H9 (cell line): ENCODE measurements at regions not wholly inside any gene's neighbourhood (a gene's known extent, or its start where the extent isn't known, plus 50 kb on each side); places are given as distances from the start of the nearest gene placed in this dataset.

Experiments used
- DNase-seq: peaks from one replicate; pipeline ENCODE4 v3.0.0-alpha.2; 2017
- H2AFZ ChIP-seq: one replicate; pipeline ENCODE4 v1.6.1; 2013; ENCODE audit warnings: mild to moderate bottlenecking, low read length, control low read depth, moderate library complexity
- H2AK5ac ChIP-seq: 2 replicates; pipeline ENCODE4 v1.6.1; 2013; ENCODE audit warnings: low read length, control low read depth, mixed read lengths; ENCODE audit not compliant: insufficient read length
- H2BK120ac ChIP-seq: one replicate; pipeline ENCODE4 v1.6.1; 2013; ENCODE audit warnings: low read depth, mild to moderate bottlenecking, low read length, control low read depth, inconsistent platforms; ENCODE audit not compliant: poor library complexity, severe bottlenecking
- H2BK12ac ChIP-seq: 2 replicates; pipeline ENCODE4 v1.6.1; 2013; ENCODE audit warnings: low read length, control low read depth, mixed read lengths, low read depth; ENCODE audit not compliant: insufficient read length
- H2BK15ac ChIP-seq: 2 replicates; pipeline ENCODE4 v1.6.1; 2013; ENCODE audit warnings: low read depth, low read length, control low read depth
- H2BK20ac ChIP-seq: one replicate; pipeline ENCODE4 v1.6.1; 2013; ENCODE audit warnings: low read depth, mild to moderate bottlenecking, low read length, control low read depth, inconsistent platforms; ENCODE audit not compliant: poor library complexity, severe bottlenecking
- H2BK5ac ChIP-seq: 2 replicates; pipeline ENCODE4 v1.6.1; 2013; ENCODE audit warnings: low read length, control low read depth, mixed read lengths; ENCODE audit not compliant: insufficient read length
- H3K14ac ChIP-seq: 2 replicates; pipeline ENCODE4 v1.6.1; 2013; ENCODE audit warnings: low read length, control low read depth; ENCODE audit not compliant: insufficient read depth
- H3K18ac ChIP-seq: 2 replicates; pipeline ENCODE4 v1.6.1; 2013; ENCODE audit warnings: low read depth, mild to moderate bottlenecking, mixed read lengths, low read length, control low read depth; ENCODE audit not compliant: insufficient read length
- H3K23ac ChIP-seq: 2 replicates; pipeline ENCODE4 v1.6.1; 2013; ENCODE audit warnings: low read length, control low read depth, mixed read lengths, low read depth; ENCODE audit not compliant: insufficient read length
- H3K23me2 ChIP-seq: 2 replicates; pipeline ENCODE4 v1.6.1; 2013; ENCODE audit warnings: low read depth, mild to moderate bottlenecking, mixed read lengths, low read length, control low read depth; ENCODE audit not compliant: insufficient read length, poor library complexity, severe bottlenecking
- H3K27ac ChIP-seq: 2 replicates; pipeline ENCODE4 v1.5.1; 2013; ENCODE audit warnings: low read length, control low read depth, mixed read lengths, low read depth; ENCODE audit not compliant: insufficient read length
- H3K27me3 ChIP-seq: 2 replicates; pipeline ENCODE4 v1.6.1; 2013; ENCODE audit warnings: low read length, control low read depth, inconsistent platforms; ENCODE audit not compliant: insufficient read depth
- H3K4ac ChIP-seq: 2 replicates; pipeline ENCODE4 v1.6.1; 2013; ENCODE audit warnings: low read depth, mild to moderate bottlenecking, control low read depth, inconsistent platforms, low read length, moderate library complexity
- H3K4me1 ChIP-seq: 2 replicates; pipeline ENCODE4 v1.6.1; 2013; ENCODE audit warnings: low read length, control low read depth, inconsistent platforms; ENCODE audit not compliant: insufficient read depth
- H3K4me2 ChIP-seq: 2 replicates; pipeline ENCODE4 v1.6.1; 2013; ENCODE audit warnings: low read length, control low read depth, mixed read lengths; ENCODE audit not compliant: insufficient read length, insufficient read depth
- H3K56ac ChIP-seq: 2 replicates; pipeline ENCODE4 v1.6.1; 2013; ENCODE audit warnings: low read depth, mild to moderate bottlenecking, mixed read lengths, low read length, control low read depth; ENCODE audit not compliant: insufficient read length
- H3K79me1 ChIP-seq: 2 replicates; pipeline ENCODE4 v1.6.1; 2013; ENCODE audit warnings: low read depth, mild to moderate bottlenecking, moderate library complexity, low read length, control low read depth, inconsistent platforms; ENCODE audit not compliant: insufficient read depth, poor library complexity, severe bottlenecking
- H3K79me2 ChIP-seq: 2 replicates; pipeline ENCODE4 v1.6.1; 2013; ENCODE audit warnings: low read length, control low read depth, inconsistent platforms; ENCODE audit not compliant: insufficient read depth
- H3K9ac ChIP-seq: 2 replicates; pipeline ENCODE4 v1.6.1; 2013; ENCODE audit warnings: low read length, control low read depth, mixed read lengths; ENCODE audit not compliant: insufficient read length; ENCODE audit errors: extremely low read depth
- H3K9me3 ChIP-seq: one replicate; pipeline ENCODE4 v1.6.1; 2013; ENCODE audit warnings: low read depth, low read length, inconsistent platforms; ENCODE audit not compliant: control insufficient read depth
- H3T11ph ChIP-seq: one replicate; pipeline ENCODE4 v1.6.1; 2013; ENCODE audit warnings: mild to moderate bottlenecking, low read length, control low read depth, inconsistent platforms
- H4K20me1 ChIP-seq: one replicate; pipeline ENCODE4 v1.6.1; 2013; ENCODE audit not compliant: control insufficient read depth, insufficient read length, insufficient read depth
- H4K5ac ChIP-seq: 2 replicates; pipeline ENCODE4 v1.6.1; 2013; ENCODE audit warnings: low read depth, mild to moderate bottlenecking, mixed read lengths, low read length, control low read depth; ENCODE audit not compliant: insufficient read length
- H4K8ac ChIP-seq: replicated peaks from 2 replicates; pipeline ENCODE4 v1.6.1; 2013; ENCODE audit warnings: low read length, control low read depth, mixed read lengths, low read depth; ENCODE audit not compliant: insufficient read length
- H4K91ac ChIP-seq: 2 replicates; pipeline ENCODE4 v1.6.1; 2013; ENCODE audit warnings: low read depth, mild to moderate bottlenecking, moderate library complexity, mixed read lengths, low read length, control low read depth; ENCODE audit not compliant: insufficient read length
- H3K27ac Mint-ChIP-seq, 3 experiments: 2 replicates in 2 of 3; 3 replicates in 1 of 3; pipeline ENCODE4 v1.8.0; 2020 to 2021; ENCODE audit warnings: mixed read lengths in 3 of 3, mild to moderate bottlenecking in 1 of 3, moderate library complexity in 1 of 3
- H3K27me3 Mint-ChIP-seq: 2 replicates; pipeline ENCODE4 v1.8.0; 2021; ENCODE audit warnings: low read depth, mild to moderate bottlenecking, moderate library complexity, mixed read lengths
- H3K36me3 Mint-ChIP-seq, 3 experiments: 2 replicates in 2 of 3; 3 replicates in 1 of 3; pipeline ENCODE4 v1.8.0; 2020 to 2021; ENCODE audit warnings: low read depth in 3 of 3, mixed read lengths in 3 of 3; ENCODE audit not compliant: insufficient read depth in 1 of 3
- H3K4me1 Mint-ChIP-seq, 2 experiments: 2 replicates each; pipeline ENCODE4 v1.8.0; 2020; ENCODE audit warnings: mixed read lengths in 2 of 2
- H3K4me3 Mint-ChIP-seq, 2 experiments: 2 replicates in 1 of 2; 3 replicates in 1 of 2; pipeline ENCODE4 v1.8.0; 2020 to 2021; ENCODE audit warnings: mild to moderate bottlenecking in 2 of 2, mixed read lengths in 2 of 2, moderate library complexity in 1 of 2
- H3K9me3 Mint-ChIP-seq, 2 experiments: 2 replicates in 1 of 2; 3 replicates in 1 of 2; pipeline ENCODE4 v1.8.0; 2020; ENCODE audit warnings: mild to moderate bottlenecking in 2 of 2, mixed read lengths in 2 of 2, moderate library complexity in 1 of 2
- WGBS: extraction: QIAGEN DNeasy Blood & Tissue Kit; methylation state at CpG from one replicate; pipeline ENCODE4 v1.1.7; 2013; ENCODE audit warnings: missing lambda C conversion rate, low lambda C conversion rate, mixed read lengths; ENCODE audit not compliant: insufficient read length; ENCODE audit errors: extremely low coverage; 5-methylcytosine and 5-hydroxymethylcytosine counted together
- TF ChIP-seq, protein P1 (sequence below): fragments of 200-600 bp; sonication (generic); conservative IDR thresholded peaks from 3 replicates; pipeline ENCODE4 v1.8.0; 2021; ENCODE audit warnings: antibody characterized with exemption, mild to moderate bottlenecking

DNA sequence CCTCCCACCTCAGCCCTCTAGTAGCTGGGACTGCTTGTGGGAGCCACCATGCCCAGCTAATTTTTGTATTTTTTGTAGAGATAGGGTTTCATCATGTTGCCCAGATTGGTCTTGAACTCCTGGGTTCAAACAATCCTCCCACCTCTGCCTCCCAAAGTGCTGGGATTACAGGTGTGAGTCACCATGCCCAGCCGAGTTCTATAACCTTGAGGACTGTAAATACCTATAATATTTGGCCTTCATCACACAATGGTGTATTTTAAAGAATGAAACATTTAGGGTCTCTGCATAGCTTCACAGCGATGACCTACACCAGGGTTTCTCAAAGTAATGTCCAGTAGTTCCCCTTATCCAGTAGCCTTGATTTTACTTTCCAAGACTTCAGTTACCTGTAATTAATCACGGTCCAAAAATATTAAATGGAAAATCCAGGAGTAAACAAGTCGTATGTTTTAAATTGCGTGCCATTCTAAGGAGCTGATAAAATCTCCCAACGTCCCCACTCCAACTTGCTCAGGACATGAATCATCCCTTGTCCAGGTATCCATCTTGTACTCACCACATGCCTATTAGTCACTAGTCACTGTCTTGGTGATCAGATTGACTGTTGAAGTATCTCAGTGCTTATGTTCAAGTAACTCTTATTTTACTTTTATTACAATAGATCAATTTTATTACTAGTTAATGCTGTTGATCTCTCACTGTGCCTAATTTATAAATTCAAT, 368.2 kb downstream of the BTG1 start:
- H3K4me3 Mint-ChIP-seq: no peak overlapping the region
- H3K9me3 ChIP-seq: no peaks in the 10 kb centered on the region
- H3K4me1 Mint-ChIP-seq: peaks cover 7 to 10% of the 10 kb centered on the region in 2 experiments; a peak in 3 of 4 replicates
- H3K27ac ChIP-seq: no peak overlapping the region
- H3K27me3 ChIP-seq: no peaks in the 10 kb centered on the region
- no peak overlapping the region for H3K4ac ChIP-seq
- H4K20me1 ChIP-seq: no peaks in the 10 kb centered on the region
- no peak overlapping the region for H3K18ac ChIP-seq
- H2BK20ac ChIP-seq: no peak overlapping the region
- no peak overlapping the region for H4K8ac ChIP-seq
- no peaks in the 10 kb centered on the region for H3K79me2 ChIP-seq
- H2BK5ac ChIP-seq: no peak overlapping the region
- H2BK15ac ChIP-seq: no peak overlapping the region
- H4K91ac ChIP-seq: no peak overlapping the region
- no peak overlapping the region for H3K56ac ChIP-seq
- DNase-seq: no peak
- H4K5ac ChIP-seq: no peak overlapping the region
- no peaks in the 10 kb centered on the region for H3K9me3 Mint-ChIP-seq
- no peaks in the 10 kb centered on the region for H3K79me1 ChIP-seq
- H3K23me2 ChIP-seq: no peaks in the 10 kb centered on the region
- no peak overlapping the region for H3K27ac Mint-ChIP-seq
- H2AK5ac ChIP-seq: no peak overlapping the region
- H3K4me1 ChIP-seq: no peaks in the 10 kb centered on the region
- no peak overlapping the region for H2AFZ ChIP-seq
- no peak overlapping the region for H3K4me2 ChIP-seq
- H2BK120ac ChIP-seq: no peak overlapping the region
- H3K27me3 Mint-ChIP-seq: no peaks in the 10 kb centered on the region
- no CpG with 5 or more reads among the region's 6 CpGs for WGBS
- no peak overlapping the region for H3K9ac ChIP-seq
- H3K14ac ChIP-seq: no peak overlapping the region
- H3K36me3 Mint-ChIP-seq: no peaks in the 10 kb centered on the region
- no peak overlapping the region for H3K23ac ChIP-seq
- no peak overlapping the region for H3T11ph ChIP-seq
- TF ChIP-seq, protein P1, sequence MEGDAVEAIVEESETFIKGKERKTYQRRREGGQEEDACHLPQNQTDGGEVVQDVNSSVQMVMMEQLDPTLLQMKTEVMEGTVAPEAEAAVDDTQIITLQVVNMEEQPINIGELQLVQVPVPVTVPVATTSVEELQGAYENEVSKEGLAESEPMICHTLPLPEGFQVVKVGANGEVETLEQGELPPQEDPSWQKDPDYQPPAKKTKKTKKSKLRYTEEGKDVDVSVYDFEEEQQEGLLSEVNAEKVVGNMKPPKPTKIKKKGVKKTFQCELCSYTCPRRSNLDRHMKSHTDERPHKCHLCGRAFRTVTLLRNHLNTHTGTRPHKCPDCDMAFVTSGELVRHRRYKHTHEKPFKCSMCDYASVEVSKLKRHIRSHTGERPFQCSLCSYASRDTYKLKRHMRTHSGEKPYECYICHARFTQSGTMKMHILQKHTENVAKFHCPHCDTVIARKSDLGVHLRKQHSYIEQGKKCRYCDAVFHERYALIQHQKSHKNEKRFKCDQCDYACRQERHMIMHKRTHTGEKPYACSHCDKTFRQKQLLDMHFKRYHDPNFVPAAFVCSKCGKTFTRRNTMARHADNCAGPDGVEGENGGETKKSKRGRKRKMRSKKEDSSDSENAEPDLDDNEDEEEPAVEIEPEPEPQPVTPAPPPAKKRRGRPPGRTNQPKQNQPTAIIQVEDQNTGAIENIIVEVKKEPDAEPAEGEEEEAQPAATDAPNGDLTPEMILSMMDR: no peak
- no peak overlapping the region for H2BK12ac ChIP-seq
